GM23338 (cell line): ENCODE measurements at regions not wholly inside any gene's neighbourhood (a gene's known extent, or its start where the extent isn't known, plus 50 kb on each side); places are given as distances from the start of the nearest gene placed in this dataset.

Experiments
- ATAC-seq: fragments of 200-7000 bp; cut with Tn5 transposase; 3 replicates; pipeline ENCODE4 v1.9.1; 2020
- DNase-seq: peaks from one replicate; pipeline ENCODE4 v3.0.0-alpha.2; 2015; ENCODE audit warnings: low spot score
- H2AFZ ChIP-seq: fragments of 200-600 bp; sonication (generic); 2 replicates; pipeline ENCODE4 v1.8.0; 2016; ENCODE audit warnings: antibody characterized with exemption, mild to moderate bottlenecking, moderate library complexity
- H3F3A ChIP-seq: fragments of 200-600 bp; sonication (generic); replicated peaks from 2 replicates; pipeline ENCODE4 v1.8.0; 2017; ENCODE audit warnings: antibody characterized with exemption, mixed run types, low read depth
- H3K27ac ChIP-seq: fragments of 200-600 bp; sonication (generic); 2 replicates; pipeline ENCODE4 v1.6.1; 2016; ENCODE audit warnings: low read depth
- H3K27me3 ChIP-seq: fragments of 200-600 bp; sonication (generic); 2 replicates; pipeline ENCODE4 v1.8.0; 2016; ENCODE audit warnings: mild to moderate bottlenecking, mixed run types, moderate library complexity; ENCODE audit not compliant: insufficient read depth
- H3K36me3 ChIP-seq: fragments of 200-600 bp; sonication (generic); 2 replicates; pipeline ENCODE4 v1.8.0; 2016; ENCODE audit warnings: mild to moderate bottlenecking; ENCODE audit not compliant: insufficient read depth
- H3K4me1 ChIP-seq: fragments of 200-600 bp; sonication (generic); 2 replicates; pipeline ENCODE4 v1.8.0; 2016; ENCODE audit warnings: mild to moderate bottlenecking, moderate library complexity; ENCODE audit not compliant: insufficient read depth
- H3K4me2 ChIP-seq: fragments of 200-600 bp; sonication (generic); 2 replicates; pipeline ENCODE4 v1.7.1; 2017; ENCODE audit warnings: mixed run types
- H3K4me3 ChIP-seq: fragments of 200-600 bp; sonication (generic); 2 replicates; pipeline ENCODE4 v1.6.1; 2016; ENCODE audit warnings: mixed run types
- H3K79me2 ChIP-seq: fragments of 200-600 bp; sonication (generic); replicated peaks from 2 replicates; pipeline ENCODE4 v1.8.0; 2017; ENCODE audit warnings: mild to moderate bottlenecking; ENCODE audit not compliant: insufficient read depth
- H3K9me2 ChIP-seq: fragments of 200-600 bp; sonication (generic); 2 replicates; pipeline ENCODE4 v1.8.0; 2017; ENCODE audit not compliant: insufficient read depth
- H4K20me1 ChIP-seq: fragments of 200-600 bp; sonication (generic); replicated peaks from 2 replicates; pipeline ENCODE4 v1.8.0; 2017; ENCODE audit warnings: mild to moderate bottlenecking; ENCODE audit not compliant: insufficient read depth
- H3K27ac Mint-ChIP-seq: 2 replicates; pipeline ENCODE4 v1.8.0; 2020; ENCODE audit warnings: inconsistent platforms, mild to moderate bottlenecking, moderate library complexity, mixed read lengths
- H3K27me3 Mint-ChIP-seq: 3 replicates; pipeline ENCODE4 v1.8.0; 2022; ENCODE audit warnings: low read depth, mild to moderate bottlenecking, moderate library complexity, mixed read lengths, inconsistent platforms; ENCODE audit not compliant: insufficient read depth, poor library complexity
- H3K36me3 Mint-ChIP-seq: 3 replicates; pipeline ENCODE4 v1.8.0; 2021; ENCODE audit warnings: low read depth, mild to moderate bottlenecking, inconsistent platforms, moderate library complexity, mixed read lengths
- H3K4me1 Mint-ChIP-seq: 3 replicates; pipeline ENCODE4 v1.8.0; 2020; ENCODE audit warnings: mild to moderate bottlenecking, inconsistent platforms, mixed read lengths
- H3K4me3 Mint-ChIP-seq: 3 replicates; pipeline ENCODE4 v1.8.0; 2021; ENCODE audit warnings: moderate library complexity, mild to moderate bottlenecking, inconsistent platforms, mixed read lengths
- H3K9me3 Mint-ChIP-seq: 3 replicates; pipeline ENCODE4 v1.8.0; 2020; ENCODE audit warnings: moderate library complexity, mild to moderate bottlenecking, inconsistent platforms, mixed read lengths
- CREB1 ChIP-seq: fragments of 250-450 bp; sonication (Bioruptor Pico); IDR thresholded peaks from 2 replicates; pipeline ENCODE4 v1.5.0; 2020; ENCODE audit warnings: low read depth, mild to moderate bottlenecking, moderate library complexity
- CTCF ChIP-seq, 2 experiments: fragments of 200-600 bp in 1 of 2; sonication (generic) in 1 of 2; conservative IDR thresholded peaks; 2 replicates each; pipeline versions ENCODE4 v1.5.1 to v1.6.1; 2016 to 2017; ENCODE audit warnings: antibody characterized with exemption in 2 of 2, low read depth in 2 of 2, mild to moderate bottlenecking in 2 of 2, moderate library complexity in 1 of 2
- EZH2 ChIP-seq: fragments of 200-600 bp; sonication (generic); IDR thresholded peaks from one replicate; pipeline ENCODE4 v1.8.0; 2017; ENCODE audit warnings: antibody characterized with exemption, mild to moderate bottlenecking, low read depth; ENCODE audit not compliant: unreplicated experiment
- EZH2phosphoT487 ChIP-seq: fragments of 200-600 bp; sonication (generic); IDR thresholded peaks from one replicate; pipeline ENCODE4 v1.8.1; 2018; ENCODE audit warnings: antibody characterized with exemption; ENCODE audit not compliant: unreplicated experiment
- JUNB ChIP-seq: IDR thresholded peaks from one replicate; pipeline ENCODE4 v1.6.1; 2016; ENCODE audit warnings: antibody characterized with exemption; ENCODE audit not compliant: unreplicated experiment
- NANOG ChIP-seq: IDR thresholded peaks from 2 replicates; pipeline ENCODE4 v1.6.1; 2016; ENCODE audit warnings: antibody characterized with exemption, borderline replicate concordance
- POLR2AphosphoS5 ChIP-seq: IDR thresholded peaks from 2 replicates; pipeline ENCODE4 v1.6.1; 2016; ENCODE audit warnings: antibody characterized with exemption, low read depth
- STAT1 ChIP-seq: IDR thresholded peaks from one replicate; pipeline ENCODE4 v1.6.1; 2016; ENCODE audit warnings: antibody characterized with exemption; ENCODE audit not compliant: unreplicated experiment
- ZNF114 ChIP-seq: fragments of 250-450 bp; sonication (Bioruptor Pico); IDR thresholded peaks from 2 replicates; pipeline ENCODE4 v1.5.0; 2020; ENCODE audit warnings: mild to moderate bottlenecking, moderate library complexity
- ZNF331 ChIP-seq: fragments of 250-450 bp; sonication (Bioruptor Pico); IDR thresholded peaks from 2 replicates; pipeline ENCODE4 v1.5.0; 2020; ENCODE audit warnings: low read depth, mild to moderate bottlenecking, moderate library complexity
- ZNF462 ChIP-seq: fragments of 250-450 bp; sonication (Bioruptor Pico); IDR thresholded peaks from 2 replicates; pipeline ENCODE4 v1.5.0; 2020; ENCODE audit warnings: mild to moderate bottlenecking, moderate library complexity
- TF ChIP-seq, protein P1 (sequence below): IDR thresholded peaks from one replicate; pipeline ENCODE4 v1.6.1; 2018; ENCODE audit warnings: antibody characterized with exemption; ENCODE audit not compliant: unreplicated experiment

DNA sequence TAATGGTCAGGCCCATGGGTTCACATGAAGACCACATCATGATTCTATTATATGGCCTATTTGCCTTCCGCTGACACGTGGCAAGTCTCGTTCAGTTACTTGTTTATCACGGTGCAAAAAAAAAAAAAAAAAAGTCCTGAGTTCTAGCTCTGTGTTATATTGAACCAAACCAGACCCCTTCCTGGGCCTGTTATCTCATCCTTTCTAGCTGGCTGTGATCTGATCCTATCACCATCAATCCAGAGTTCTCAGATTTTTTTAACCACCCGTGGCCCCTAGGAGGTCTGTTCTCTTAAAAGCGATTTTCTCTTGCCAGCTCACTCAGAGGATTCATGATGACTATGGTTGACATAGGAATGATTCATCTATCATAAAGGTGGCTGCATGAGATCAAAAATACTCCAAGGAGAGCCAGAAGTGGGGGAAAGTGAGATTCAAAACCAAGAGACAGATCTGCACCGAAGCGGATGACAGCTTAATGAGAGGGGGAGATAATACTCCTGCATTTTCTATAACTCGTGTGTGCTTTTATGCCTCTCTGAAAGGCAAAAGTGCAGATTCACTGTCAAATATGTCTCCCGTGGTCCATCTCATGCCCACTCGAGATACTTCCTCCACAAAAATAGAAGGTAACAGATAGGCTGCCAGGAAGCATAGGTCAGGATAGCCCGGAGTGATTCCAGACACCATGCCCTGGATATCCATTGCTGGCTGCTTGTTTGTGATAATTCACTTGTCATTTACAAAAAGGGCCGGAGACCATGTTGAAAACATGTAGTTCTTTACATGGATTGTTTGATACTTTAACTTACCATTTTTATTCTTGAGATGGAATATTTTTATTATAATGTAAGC lies 505.7 kb upstream of the KLHL29 start:
- peaks cover 9% of the 10 kb centered on the region for H3K9me3 Mint-ChIP-seq
- Histone ChIP-seq H3K4me1 (peaks cover 16% of the 10 kb centered on the region), H3K27ac (no peak overlapping the region), H3K4me2 (no peak overlapping the region), H4K20me1 (no peaks in the 10 kb centered on the region), H3K27me3 (no peaks in the 10 kb centered on the region), H2AFZ (no peak overlapping the region), H3K4me3 (no peak overlapping the region), H3K9me2 (peaks cover 4% of the 10 kb centered on the region; the same call in 1 of the 2 replicates), H3K79me2 (no peaks in the 10 kb centered on the region), H3F3A (no peaks in the 10 kb centered on the region), H3K36me3 (no peaks in the 10 kb centered on the region; the same call in 1 of the 2 replicates)
- peaks cover 15% of the 10 kb centered on the region for H3K36me3 Mint-ChIP-seq
- TF ChIP-seq ZNF462 (CRISPR knock-in tag): no peak
- TF ChIP-seq CTCF (conservative IDR thresholded peaks at IDR 0.05; ENCODE audit: low read depth in 2 of 2): no peak
- no peak for TF ChIP-seq EZH2
- no peak for TF ChIP-seq NANOG
- TF ChIP-seq, protein P1, sequence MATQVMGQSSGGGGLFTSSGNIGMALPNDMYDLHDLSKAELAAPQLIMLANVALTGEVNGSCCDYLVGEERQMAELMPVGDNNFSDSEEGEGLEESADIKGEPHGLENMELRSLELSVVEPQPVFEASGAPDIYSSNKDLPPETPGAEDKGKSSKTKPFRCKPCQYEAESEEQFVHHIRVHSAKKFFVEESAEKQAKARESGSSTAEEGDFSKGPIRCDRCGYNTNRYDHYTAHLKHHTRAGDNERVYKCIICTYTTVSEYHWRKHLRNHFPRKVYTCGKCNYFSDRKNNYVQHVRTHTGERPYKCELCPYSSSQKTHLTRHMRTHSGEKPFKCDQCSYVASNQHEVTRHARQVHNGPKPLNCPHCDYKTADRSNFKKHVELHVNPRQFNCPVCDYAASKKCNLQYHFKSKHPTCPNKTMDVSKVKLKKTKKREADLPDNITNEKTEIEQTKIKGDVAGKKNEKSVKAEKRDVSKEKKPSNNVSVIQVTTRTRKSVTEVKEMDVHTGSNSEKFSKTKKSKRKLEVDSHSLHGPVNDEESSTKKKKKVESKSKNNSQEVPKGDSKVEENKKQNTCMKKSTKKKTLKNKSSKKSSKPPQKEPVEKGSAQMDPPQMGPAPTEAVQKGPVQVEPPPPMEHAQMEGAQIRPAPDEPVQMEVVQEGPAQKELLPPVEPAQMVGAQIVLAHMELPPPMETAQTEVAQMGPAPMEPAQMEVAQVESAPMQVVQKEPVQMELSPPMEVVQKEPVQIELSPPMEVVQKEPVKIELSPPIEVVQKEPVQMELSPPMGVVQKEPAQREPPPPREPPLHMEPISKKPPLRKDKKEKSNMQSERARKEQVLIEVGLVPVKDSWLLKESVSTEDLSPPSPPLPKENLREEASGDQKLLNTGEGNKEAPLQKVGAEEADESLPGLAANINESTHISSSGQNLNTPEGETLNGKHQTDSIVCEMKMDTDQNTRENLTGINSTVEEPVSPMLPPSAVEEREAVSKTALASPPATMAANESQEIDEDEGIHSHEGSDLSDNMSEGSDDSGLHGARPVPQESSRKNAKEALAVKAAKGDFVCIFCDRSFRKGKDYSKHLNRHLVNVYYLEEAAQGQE: no peak
- TF ChIP-seq POLR2AphosphoS5: no peak
- no peak for TF ChIP-seq JUNB
- no peak for TF ChIP-seq ZNF114 (CRISPR knock-in tag)
- TF ChIP-seq STAT1: no peak
- no peak for TF ChIP-seq CREB1 (CRISPR knock-in tag)
- no peak for TF ChIP-seq ZNF331 (CRISPR knock-in tag)
- no peak for TF ChIP-seq EZH2phosphoT487
- ATAC-seq (no peak), DNase-seq (no peak)
- peaks cover 4% of the 10 kb centered on the region for H3K27me3 Mint-ChIP-seq
- no peak overlapping the region for H3K4me3 Mint-ChIP-seq
- peaks cover 14% of the 10 kb centered on the region for H3K4me1 Mint-ChIP-seq
- no peak overlapping the region for H3K27ac Mint-ChIP-seq
